ENCODE measurements at regions not wholly inside any gene's neighbourhood (a gene's known extent, or its start where the extent isn't known, plus 50 kb on each side); places are given as distances from the start of the nearest gene placed in this dataset.

DNA sequence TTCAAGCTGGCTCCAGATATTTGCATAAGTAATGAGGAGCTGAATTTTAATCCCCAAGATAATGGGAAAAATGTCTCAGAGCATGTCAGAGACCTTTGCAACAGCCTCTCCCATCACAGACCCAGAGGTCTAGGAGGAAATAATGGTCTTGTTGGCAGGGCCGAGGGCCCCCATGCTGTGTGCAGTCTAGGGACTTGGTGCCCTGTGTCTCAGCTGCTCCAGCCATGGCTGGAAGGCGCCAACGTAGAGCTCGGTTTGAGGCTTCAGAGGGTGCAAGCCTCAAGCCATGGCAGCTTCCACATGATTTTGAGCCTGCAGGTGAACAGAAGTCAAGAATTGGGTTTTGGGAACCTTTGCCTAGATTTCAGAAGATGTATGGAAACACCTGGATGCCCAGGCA, 134.7 kb downstream of the LYPLAL1 start (continued):
- TF ChIP-seq KDM1A (IDR thresholded peaks at IDR 0.05; ENCODE audit: borderline replicate concordance, low read length) (no peak), TAF7 (optimal IDR thresholded peaks at IDR 0.05; ENCODE audit: borderline replicate concordance, low read depth, low read length) (no peak)
- TF ChIP-seq, protein P1, sequence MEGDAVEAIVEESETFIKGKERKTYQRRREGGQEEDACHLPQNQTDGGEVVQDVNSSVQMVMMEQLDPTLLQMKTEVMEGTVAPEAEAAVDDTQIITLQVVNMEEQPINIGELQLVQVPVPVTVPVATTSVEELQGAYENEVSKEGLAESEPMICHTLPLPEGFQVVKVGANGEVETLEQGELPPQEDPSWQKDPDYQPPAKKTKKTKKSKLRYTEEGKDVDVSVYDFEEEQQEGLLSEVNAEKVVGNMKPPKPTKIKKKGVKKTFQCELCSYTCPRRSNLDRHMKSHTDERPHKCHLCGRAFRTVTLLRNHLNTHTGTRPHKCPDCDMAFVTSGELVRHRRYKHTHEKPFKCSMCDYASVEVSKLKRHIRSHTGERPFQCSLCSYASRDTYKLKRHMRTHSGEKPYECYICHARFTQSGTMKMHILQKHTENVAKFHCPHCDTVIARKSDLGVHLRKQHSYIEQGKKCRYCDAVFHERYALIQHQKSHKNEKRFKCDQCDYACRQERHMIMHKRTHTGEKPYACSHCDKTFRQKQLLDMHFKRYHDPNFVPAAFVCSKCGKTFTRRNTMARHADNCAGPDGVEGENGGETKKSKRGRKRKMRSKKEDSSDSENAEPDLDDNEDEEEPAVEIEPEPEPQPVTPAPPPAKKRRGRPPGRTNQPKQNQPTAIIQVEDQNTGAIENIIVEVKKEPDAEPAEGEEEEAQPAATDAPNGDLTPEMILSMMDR (IDR thresholded peaks at IDR 0.05; ENCODE audit: control extremely low read depth in 1 of 3, insufficient read depth in 1 of 3, low read depth in 1 of 3, low read length in 3 of 3) = no peak
